HG02938 (cell line): ENCODE measurements at regions not wholly inside any gene's neighbourhood (a gene's known extent, or its start where the extent isn't known, plus 50 kb on each side); places are given as distances from the start of the nearest gene placed in this dataset.

ENCODE experiments used
- ATAC-seq: cut with Tn5 transposase; IDR thresholded peaks from one replicate; pipeline ENCODE4 v1.9.1; 2021; ENCODE audit warnings: mild to moderate bottlenecking, moderate library complexity; ENCODE audit not compliant: unreplicated experiment

- ATAC-seq: peak; percentile 50
Observed at GRCh38 chr3:99542767-99543518, 95.5 kb upstream of the COL8A1 start.

GRCh38 chr3:99541181-99541580 is 97.2 kb upstream of the COL8A1 start:
- ATAC-seq: no peak

- ATAC-seq: no peak
Observed at GRCh38 chr3:99537416-99537815, 101.0 kb upstream of the COL8A1 start.

- no peak for ATAC-seq
Observed at GRCh38 chr3:99536555-99537314, 101.7 kb upstream of the COL8A1 start.

- peak; percentile 43 for ATAC-seq
Observed at GRCh38 chr3:99534951-99535704, 103.3 kb upstream of the COL8A1 start.

GRCh38 chr3:99532246-99532645 is 106.1 kb upstream of the COL8A1 start:
- peak; percentile 63 for ATAC-seq

- no peak for ATAC-seq
Observed at GRCh38 chr3:99529265-99529664, 109.1 kb upstream of the COL8A1 start.

GRCh38 chr3:99526921-99527320 is 111.5 kb upstream of the COL8A1 start:
- no peak for ATAC-seq

GRCh38 chr3:99524559-99524958 is 113.8 kb upstream of the COL8A1 start:
- no peak for ATAC-seq

GRCh38 chr3:99523431-99524127 is 114.8 kb upstream of the COL8A1 start:
- no peak for ATAC-seq

- no peak for ATAC-seq
Observed at GRCh38 chr3:99522147-99522546, 116.2 kb upstream of the COL8A1 start.

- no peak for ATAC-seq
Observed at GRCh38 chr3:99521551-99521950, 116.8 kb upstream of the COL8A1 start.

- ATAC-seq: no peak
Observed at GRCh38 chr3:99520513-99520912, 117.9 kb upstream of the COL8A1 start.

- no peak for ATAC-seq
Observed at GRCh38 chr3:99516936-99517335, 121.5 kb upstream of the COL8A1 start.

GRCh38 chr3:99515891-99516290 is 122.5 kb upstream of the COL8A1 start:
- ATAC-seq: no peak

GRCh38 chr3:99509224-99509623 is 129.2 kb upstream of the COL8A1 start:
- no peak for ATAC-seq

GRCh38 chr3:99508191-99508590 is 130.2 kb upstream of the COL8A1 start:
- no peak for ATAC-seq

GRCh38 chr3:99505646-99506269 is 132.6 kb upstream of the COL8A1 start:
- peak; percentile 99 for ATAC-seq

GRCh38 chr3:99505200-99505599 is 133.2 kb upstream of the COL8A1 start:
- peak; percentile 39 for ATAC-seq

- no peak for ATAC-seq
Observed at GRCh38 chr3:99504258-99504657, 134.1 kb upstream of the COL8A1 start.

- no peak for ATAC-seq
Observed at GRCh38 chr3:99503350-99503749, 135.0 kb upstream of the COL8A1 start.
